PC-3 (cell line): ENCODE measurements at regions not wholly inside any gene's neighbourhood (a gene's known extent, or its start where the extent isn't known, plus 50 kb on each side); places are given as distances from the start of the nearest gene placed in this dataset.

Experiments used
- CTCF ChIP-seq: fragments of 300-600 bp; sonication (generic); conservative IDR thresholded peaks from 2 replicates; pipeline ENCODE4 v1.5.1; 2017; ENCODE audit warnings: antibody characterized with exemption, low read depth, mild to moderate bottlenecking, low read length
- EZH2 ChIP-seq: fragments of 300-600 bp; sonication (generic); IDR thresholded peaks from one replicate; pipeline ENCODE4 v1.6.1; 2017; ENCODE audit warnings: antibody characterized with exemption, mild to moderate bottlenecking, low read length; ENCODE audit not compliant: unreplicated experiment
- EZH2phosphoT487 ChIP-seq: fragments of 300-600 bp; sonication (generic); IDR thresholded peaks from 2 replicates; pipeline ENCODE4 v1.6.1; 2018; ENCODE audit warnings: mild to moderate bottlenecking, antibody characterized with exemption, low read length, borderline replicate concordance

DNA sequence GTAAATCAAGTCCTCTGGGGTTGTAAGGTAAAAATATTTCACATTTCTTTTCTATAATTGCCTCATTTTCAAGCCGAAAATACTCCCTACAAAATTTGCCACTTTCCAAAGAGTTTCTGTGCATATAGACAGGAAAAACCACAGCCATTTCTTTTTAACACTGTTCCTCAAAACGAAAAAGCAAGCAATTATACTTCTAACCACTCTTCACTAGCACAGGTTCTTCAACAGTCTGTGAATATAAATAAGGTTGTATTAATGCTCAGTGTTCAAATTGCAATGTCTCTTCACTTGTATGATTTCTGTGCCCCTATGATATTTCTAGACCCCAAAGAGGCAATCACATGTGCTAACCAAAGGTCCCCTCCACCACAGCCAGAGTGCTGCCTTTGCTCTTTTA is 206.0 kb downstream of the SIM1 start:
- TF ChIP-seq CTCF = no peak
- no peak for TF ChIP-seq EZH2
- no peak for TF ChIP-seq EZH2phosphoT487
